Gastrocnemius medialis (tissue), 4 donors: ENCODE measurements at regions not wholly inside any gene's neighbourhood (a gene's known extent, or its start where the extent isn't known, plus 50 kb on each side); places are given as distances from the start of the nearest gene placed in this dataset.

ENCODE experiments used
- CTCF ChIP-seq, 5 experiments: fragments of 450-650 bp in 3 of 5; fragments of 200-600 bp in 2 of 5; sonication (generic) in 2 of 5; IDR thresholded peaks in 4 of 5; conservative IDR thresholded peaks in 1 of 5; 1 replicate in 4 of 5; 2 replicates in 1 of 5; pipeline ENCODE4 v1.5.1; 2016 to 2019; ENCODE audit warnings: antibody characterized with exemption in 5 of 5, mild to moderate bottlenecking in 3 of 5, moderate library complexity in 3 of 5
- POLR2A ChIP-seq, 2 donors: fragments of 450-650 bp; IDR thresholded peaks; one replicate each; pipeline ENCODE4 v1.6.1; 2017; ENCODE audit warnings: antibody characterized with exemption in 2 of 2, mild to moderate bottlenecking in 2 of 2, moderate library complexity in 2 of 2

GRCh38 chr14:39615352-39615751 lies 183.1 kb upstream of the FBXO33 start:
- TF ChIP-seq CTCF (IDR thresholded peaks at IDR 0.05 in 4 of 5, conservative IDR thresholded peaks at IDR 0.05 in 1 of 5), result no peak
- no peak for TF ChIP-seq POLR2A (IDR thresholded peaks at IDR 0.05)
